ENCODE measurements at regions not wholly inside any gene's neighbourhood (a gene's known extent, or its start where the extent isn't known, plus 50 kb on each side); places are given as distances from the start of the nearest gene placed in this dataset.

DNA sequence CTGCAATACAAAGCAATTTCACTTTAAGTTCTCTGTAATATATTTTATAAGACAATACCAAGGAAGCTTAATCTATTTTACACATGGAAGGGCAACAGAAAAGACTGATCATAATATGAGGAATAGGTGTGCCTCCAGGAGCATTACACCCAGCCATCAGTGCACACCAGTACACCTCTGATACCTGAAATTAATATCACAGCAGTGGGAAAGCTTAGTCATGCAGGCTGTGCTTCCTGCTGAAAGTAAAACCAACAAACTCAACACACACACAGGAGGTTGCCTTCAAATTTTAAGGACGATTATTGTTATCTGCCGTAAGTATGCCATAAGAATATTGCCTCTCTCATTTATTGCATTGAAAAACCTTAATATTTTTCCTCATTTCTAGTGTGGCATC, 1119.1 kb upstream of the TENM4 start:
- no peak for TF ChIP-seq MAZ (IDR thresholded peaks at IDR 0.05; ENCODE audit: borderline replicate concordance, low read depth, low read length)
- TF ChIP-seq EP300 (IDR thresholded peaks at IDR 0.05) = no peak
- TF ChIP-seq, protein P1, sequence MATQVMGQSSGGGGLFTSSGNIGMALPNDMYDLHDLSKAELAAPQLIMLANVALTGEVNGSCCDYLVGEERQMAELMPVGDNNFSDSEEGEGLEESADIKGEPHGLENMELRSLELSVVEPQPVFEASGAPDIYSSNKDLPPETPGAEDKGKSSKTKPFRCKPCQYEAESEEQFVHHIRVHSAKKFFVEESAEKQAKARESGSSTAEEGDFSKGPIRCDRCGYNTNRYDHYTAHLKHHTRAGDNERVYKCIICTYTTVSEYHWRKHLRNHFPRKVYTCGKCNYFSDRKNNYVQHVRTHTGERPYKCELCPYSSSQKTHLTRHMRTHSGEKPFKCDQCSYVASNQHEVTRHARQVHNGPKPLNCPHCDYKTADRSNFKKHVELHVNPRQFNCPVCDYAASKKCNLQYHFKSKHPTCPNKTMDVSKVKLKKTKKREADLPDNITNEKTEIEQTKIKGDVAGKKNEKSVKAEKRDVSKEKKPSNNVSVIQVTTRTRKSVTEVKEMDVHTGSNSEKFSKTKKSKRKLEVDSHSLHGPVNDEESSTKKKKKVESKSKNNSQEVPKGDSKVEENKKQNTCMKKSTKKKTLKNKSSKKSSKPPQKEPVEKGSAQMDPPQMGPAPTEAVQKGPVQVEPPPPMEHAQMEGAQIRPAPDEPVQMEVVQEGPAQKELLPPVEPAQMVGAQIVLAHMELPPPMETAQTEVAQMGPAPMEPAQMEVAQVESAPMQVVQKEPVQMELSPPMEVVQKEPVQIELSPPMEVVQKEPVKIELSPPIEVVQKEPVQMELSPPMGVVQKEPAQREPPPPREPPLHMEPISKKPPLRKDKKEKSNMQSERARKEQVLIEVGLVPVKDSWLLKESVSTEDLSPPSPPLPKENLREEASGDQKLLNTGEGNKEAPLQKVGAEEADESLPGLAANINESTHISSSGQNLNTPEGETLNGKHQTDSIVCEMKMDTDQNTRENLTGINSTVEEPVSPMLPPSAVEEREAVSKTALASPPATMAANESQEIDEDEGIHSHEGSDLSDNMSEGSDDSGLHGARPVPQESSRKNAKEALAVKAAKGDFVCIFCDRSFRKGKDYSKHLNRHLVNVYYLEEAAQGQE (IDR thresholded peaks at IDR 0.05) = no peak
- TF ChIP-seq POLR2A (IDR thresholded peaks at IDR 0.05; ENCODE audit: low read length) = no peak
